Coronary artery (tissue), 2 donors: ENCODE measurements at regions not wholly inside any gene's neighbourhood (a gene's known extent, or its start where the extent isn't known, plus 50 kb on each side); places are given as distances from the start of the nearest gene placed in this dataset.

Experiments used
- DNase-seq: peaks from one replicate; pipeline ENCODE4 v3.0.0-alpha.2; 2017; ENCODE audit warnings: low spot score
- H3K27ac ChIP-seq, 2 donors: fragments of 200-600 bp; sonication (generic); one replicate each; pipeline ENCODE4 v1.5.1; 2016 to 2019
- H3K4me3 ChIP-seq: fragments of 200-600 bp; sonication (generic); 2 replicates; pipeline ENCODE4 v1.5.1; 2016; ENCODE audit warnings: mild to moderate bottlenecking, moderate library complexity
- TF ChIP-seq, protein P1 (sequence below): fragments of 200-600 bp; sonication (generic); IDR thresholded peaks from one replicate; pipeline ENCODE4 v1.5.1; 2019; ENCODE audit warnings: antibody characterized with exemption

DNA sequence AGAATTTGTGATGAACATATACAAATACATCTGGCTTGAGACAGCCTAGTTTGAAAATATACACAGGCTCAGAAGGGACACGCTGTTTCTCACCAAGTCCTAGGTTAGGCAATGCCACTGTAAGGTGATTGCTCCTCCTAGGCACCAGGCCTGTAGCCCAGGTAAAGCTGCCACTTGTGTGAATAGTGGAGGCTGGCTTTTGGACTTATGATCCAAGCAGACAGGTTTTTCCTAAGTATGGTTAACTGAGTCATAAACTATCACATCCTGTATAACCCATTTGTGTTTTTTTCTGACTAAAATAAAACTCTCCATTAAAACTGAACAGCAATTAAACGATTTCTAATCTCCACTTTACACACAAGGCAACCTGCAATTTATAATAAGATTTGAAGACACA, 81.0 kb downstream of the SEMA4F start:
- DNase-seq: no peak
- Histone ChIP-seq H3K4me3 (no peak overlapping the region), H3K27ac (no peak overlapping the region)
- TF ChIP-seq, protein P1, sequence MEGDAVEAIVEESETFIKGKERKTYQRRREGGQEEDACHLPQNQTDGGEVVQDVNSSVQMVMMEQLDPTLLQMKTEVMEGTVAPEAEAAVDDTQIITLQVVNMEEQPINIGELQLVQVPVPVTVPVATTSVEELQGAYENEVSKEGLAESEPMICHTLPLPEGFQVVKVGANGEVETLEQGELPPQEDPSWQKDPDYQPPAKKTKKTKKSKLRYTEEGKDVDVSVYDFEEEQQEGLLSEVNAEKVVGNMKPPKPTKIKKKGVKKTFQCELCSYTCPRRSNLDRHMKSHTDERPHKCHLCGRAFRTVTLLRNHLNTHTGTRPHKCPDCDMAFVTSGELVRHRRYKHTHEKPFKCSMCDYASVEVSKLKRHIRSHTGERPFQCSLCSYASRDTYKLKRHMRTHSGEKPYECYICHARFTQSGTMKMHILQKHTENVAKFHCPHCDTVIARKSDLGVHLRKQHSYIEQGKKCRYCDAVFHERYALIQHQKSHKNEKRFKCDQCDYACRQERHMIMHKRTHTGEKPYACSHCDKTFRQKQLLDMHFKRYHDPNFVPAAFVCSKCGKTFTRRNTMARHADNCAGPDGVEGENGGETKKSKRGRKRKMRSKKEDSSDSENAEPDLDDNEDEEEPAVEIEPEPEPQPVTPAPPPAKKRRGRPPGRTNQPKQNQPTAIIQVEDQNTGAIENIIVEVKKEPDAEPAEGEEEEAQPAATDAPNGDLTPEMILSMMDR: no peak

DNA sequence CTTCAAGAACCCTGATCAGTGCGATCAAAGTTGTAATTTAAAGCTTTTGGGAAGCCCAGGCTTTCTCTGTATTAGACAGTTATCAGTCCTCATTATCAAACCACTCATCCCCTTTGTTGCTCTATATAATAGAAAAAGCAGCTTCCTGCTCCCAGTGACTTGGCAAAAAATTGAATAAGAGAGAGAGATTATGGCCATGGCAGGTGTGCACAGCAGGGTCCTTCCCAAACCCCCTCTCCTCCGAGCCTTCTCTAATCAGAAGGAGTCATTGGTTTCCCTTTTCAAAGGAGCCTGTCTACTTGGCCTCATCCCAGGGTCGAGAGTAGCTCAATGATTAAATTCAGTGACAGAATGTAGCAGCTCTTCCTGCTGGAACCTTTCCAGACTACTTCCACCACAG, 81.5 kb downstream of the SEMA4F start:
- no peak for DNase-seq
- no peak overlapping the region for H3K27ac ChIP-seq
- H3K4me3 ChIP-seq: no peak overlapping the region
- TF ChIP-seq, protein P1: no peak

DNA sequence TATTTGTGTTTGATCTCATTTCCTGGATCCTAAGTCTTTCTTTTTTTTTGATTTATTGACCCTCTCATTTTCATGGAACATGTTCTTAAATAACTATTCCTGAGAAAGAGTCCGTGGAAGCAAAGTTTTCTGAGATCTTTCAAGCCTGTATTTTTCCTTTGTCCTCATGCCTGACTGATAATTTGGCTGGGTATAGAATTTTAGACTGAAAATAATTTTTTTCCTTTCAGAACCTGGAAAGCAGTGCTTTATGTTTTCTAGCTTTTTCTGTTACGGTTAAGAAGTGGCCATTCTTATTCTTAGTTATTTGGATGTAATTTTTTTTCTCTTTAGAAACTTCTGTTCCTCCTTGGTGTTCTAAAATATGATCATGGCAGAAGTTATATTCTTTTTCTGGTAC, 82.5 kb downstream of the SEMA4F start:
- no peak for DNase-seq
- H3K4me3 ChIP-seq: no peak overlapping the region
- no peak overlapping the region for H3K27ac ChIP-seq
- TF ChIP-seq, protein P1: no peak

DNA sequence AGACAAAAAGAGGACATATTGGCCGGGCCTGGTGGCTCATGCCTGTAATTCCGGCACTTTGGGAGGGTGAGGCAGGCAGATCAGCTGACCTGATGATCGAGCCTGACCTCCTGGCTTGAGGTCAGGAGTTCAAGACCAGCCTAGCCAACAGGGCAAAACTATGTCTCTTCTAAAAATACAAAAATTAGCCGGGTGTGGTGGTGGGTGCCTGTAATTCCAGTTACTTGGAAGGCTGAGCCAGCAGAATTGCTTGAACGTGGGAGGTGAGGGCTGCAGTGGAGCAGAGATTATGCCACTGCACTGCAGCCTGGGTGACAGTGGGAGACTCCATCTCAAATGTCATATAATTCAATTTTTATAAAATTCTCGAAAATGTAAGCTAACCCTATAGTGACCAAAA, 84.5 kb downstream of the SEMA4F start:
- DNase-seq: no peak
- H3K27ac ChIP-seq: no peak overlapping the region
- TF ChIP-seq, protein P1: no peak
- H3K4me3 ChIP-seq: no peak overlapping the region

DNA sequence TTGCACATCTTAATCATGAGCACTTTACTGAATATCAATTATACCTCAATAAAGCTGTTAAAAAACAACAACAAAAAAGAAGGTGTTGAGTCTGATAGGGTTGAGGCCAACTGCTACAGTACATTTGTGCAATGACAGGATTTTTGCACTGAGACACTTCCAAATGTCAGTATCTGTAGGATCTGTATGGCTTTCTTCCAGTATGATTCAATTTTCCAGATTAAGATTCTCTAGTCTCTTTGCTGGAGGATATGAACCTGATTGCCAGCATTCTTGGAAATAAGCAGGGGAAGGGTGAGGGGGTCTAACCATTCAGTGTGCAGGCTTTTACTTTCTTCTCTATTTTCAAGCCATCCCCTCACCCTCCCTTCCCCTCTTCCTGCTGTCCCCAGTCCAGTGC, 85.1 kb downstream of the SEMA4F start:
- Histone ChIP-seq H3K27ac (no peak overlapping the region), H3K4me3 (no peak overlapping the region)
- TF ChIP-seq, protein P1: no peak
- no peak for DNase-seq

DNA sequence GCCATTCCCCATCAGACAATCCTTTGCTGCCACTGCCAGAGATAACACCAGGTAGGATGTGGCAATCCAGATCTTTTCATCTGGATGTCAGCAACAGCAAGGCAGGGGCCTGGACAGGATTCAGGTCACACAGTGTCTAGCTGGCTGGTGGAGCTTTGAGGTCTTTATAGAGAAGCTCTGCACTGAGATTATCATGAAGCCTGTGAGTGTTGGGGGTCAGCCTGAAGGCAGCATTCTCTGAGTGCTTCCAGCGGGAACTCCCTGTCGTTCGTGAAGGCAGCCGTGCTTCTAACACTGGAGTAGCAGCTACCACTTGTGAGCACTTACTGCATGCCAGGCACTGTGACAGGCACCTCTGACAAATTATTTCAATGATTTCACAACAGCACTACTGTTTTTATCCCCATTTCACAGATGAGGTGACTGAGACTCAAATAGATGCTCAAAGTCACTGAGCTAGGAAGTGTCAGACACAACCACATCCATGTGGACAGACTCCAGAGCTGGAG, 85.7 kb downstream of the SEMA4F start:
- Histone ChIP-seq H3K4me3 (no peak overlapping the region), H3K27ac (no peak overlapping the region)
- DNase-seq: no peak
- TF ChIP-seq, protein P1: no peak

DNA sequence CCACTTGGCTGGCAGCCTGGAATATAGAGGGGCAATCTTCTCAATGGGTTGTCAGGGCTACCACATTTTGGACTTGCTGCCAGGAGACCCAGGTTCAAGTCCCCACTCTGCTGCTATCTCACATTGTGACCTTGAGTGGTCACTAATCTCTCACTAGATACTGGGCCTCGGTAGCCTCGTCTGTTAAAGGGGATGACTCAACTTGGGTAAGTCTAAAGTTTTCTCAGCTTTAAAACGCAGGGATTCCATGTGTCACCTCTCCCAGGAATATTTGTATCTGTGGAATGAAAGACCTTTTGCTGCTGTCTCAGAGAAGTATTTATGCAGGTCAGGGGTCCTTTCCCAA, 86.3 kb downstream of the SEMA4F start:
- H3K4me3 ChIP-seq: no peak overlapping the region
- TF ChIP-seq, protein P1: no peak
- DNase-seq: no peak
- no peak overlapping the region for H3K27ac ChIP-seq
